ENCODE measurements at regions not wholly inside any gene's neighbourhood (a gene's known extent, or its start where the extent isn't known, plus 50 kb on each side); places are given as distances from the start of the nearest gene placed in this dataset.

DNA sequence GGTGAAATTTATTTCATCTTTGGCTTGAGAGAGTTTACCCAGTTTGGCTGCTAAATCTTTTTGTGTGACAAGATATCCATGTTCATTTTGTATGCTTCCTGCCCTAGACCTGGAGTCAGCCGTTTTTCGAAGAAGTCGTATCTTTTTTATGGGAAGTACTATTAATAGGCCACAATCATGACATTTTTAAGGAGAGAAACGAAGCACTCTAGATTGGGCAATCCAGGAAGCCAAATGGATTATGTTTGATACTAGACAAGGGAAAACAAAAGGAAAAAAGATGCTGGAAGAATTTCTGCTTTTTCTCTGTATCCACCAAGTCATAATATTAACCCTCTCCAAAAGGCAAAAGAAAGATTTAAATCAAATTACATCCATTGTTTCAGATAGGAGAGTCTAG, 214.6 kb downstream of the HDGFL1 start:
- Mint-ChIP-seq H3K36me3 (ENCODE audit: low read depth) (no peaks in the 10 kb centered on the region), H3K9me3 (peaks cover 23% of the 10 kb centered on the region), H3K4me3 (no peak overlapping the region), H3K27me3 (ENCODE audit: low read depth) (no peaks in the 10 kb centered on the region), H3K4me1 (ENCODE audit: low read depth) (no peaks in the 10 kb centered on the region), H3K27ac (no peak overlapping the region)
- no peak for DNase-seq (ENCODE audit: low spot score)

DNA sequence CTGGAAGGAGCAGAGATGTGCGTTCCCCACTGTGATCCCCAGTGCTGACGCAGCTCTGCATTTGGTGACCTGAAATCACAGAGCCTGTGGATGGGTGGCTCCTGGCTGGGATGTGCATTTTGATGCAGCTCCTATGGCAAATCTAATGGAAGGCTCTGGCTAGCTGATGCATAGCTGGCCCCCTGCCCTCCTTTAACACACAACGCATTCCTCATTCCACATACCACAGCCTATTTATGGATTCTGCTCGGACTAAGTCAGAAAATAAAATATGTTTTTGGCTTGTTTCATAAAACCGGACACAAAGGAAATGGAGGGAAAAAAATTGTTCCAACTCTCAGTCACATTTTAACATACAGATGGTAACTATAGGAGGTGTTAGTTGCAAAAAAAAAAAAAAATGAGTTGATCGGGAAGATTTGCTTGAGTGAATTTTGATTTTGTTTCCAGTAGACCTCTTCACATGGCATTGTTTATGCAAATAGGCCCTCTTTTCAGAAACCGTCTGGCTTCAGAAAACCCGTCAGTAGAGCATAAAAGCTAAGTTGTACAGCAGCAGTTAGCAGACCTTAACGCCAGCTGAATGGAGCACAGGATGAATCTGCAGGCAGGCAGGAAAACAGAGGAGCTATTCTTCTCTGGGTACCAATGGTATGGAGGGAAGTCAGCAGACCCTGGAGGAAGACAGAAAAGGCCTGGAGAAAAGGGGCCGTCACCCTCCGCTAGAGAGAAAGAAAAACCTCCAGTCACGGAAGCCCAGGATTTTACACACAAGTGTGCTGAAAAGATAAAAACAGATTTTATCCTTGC, 215.4 kb downstream of the HDGFL1 start:
- no peak overlapping the region for H3K27ac Mint-ChIP-seq
- no peak for DNase-seq (ENCODE audit: low spot score)
- H3K4me1 Mint-ChIP-seq (ENCODE audit: low read depth), result no peaks in the 10 kb centered on the region
- no peak overlapping the region for H3K4me3 Mint-ChIP-seq
- H3K9me3 Mint-ChIP-seq, result peaks cover 23% of the 10 kb centered on the region
- H3K36me3 Mint-ChIP-seq (ENCODE audit: low read depth), result no peaks in the 10 kb centered on the region
- H3K27me3 Mint-ChIP-seq (ENCODE audit: low read depth), result no peaks in the 10 kb centered on the region

DNA sequence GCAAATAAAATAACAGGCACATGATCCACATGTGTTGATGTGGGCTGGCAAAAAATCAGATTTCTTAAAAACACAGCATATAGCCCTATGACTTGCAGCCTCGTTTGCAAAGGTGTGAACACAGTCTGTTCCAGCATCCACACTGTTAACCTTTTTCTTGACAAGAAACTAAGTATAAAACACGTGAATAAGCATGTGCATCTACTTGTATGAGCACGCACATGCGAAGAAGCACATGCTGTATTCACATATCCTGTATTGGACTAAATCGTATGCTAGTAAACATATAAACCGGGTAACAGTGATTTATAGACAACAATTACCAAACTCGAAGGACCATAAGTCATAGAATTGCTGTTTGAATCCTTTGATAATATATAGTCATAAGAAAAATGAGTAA, 218.7 kb downstream of the HDGFL1 start:
- H3K9me3 Mint-ChIP-seq, result peaks cover 12% of the 10 kb centered on the region
- H3K27me3 Mint-ChIP-seq (ENCODE audit: low read depth), result no peaks in the 10 kb centered on the region
- H3K36me3 Mint-ChIP-seq (ENCODE audit: low read depth), result no peaks in the 10 kb centered on the region
- no peak for DNase-seq (ENCODE audit: low spot score)
- H3K27ac Mint-ChIP-seq, result no peak overlapping the region
- no peaks in the 10 kb centered on the region for H3K4me1 Mint-ChIP-seq (ENCODE audit: low read depth)
- H3K4me3 Mint-ChIP-seq, result no peak overlapping the region

DNA sequence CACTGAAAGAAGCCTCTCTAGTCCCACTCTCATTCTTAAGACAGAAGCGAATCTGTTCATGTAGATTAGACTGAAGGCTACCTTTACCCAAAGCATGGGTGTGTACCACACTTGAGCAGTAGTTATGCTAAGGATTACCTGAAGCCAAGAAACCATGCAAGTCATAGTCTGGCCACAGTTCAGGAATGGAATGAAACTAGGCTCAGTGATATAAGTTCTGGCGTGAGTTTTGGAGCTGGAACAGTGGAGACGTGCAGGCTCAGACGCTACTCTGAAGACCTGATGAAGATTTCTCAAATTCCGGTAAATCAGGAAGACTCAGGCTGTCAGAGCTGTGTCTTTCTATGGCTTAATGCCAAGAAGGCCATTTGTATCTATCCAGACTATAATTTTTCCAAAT, 219.9 kb downstream of the HDGFL1 start:
- no peak overlapping the region for H3K4me3 Mint-ChIP-seq
- H3K4me1 Mint-ChIP-seq (ENCODE audit: low read depth), result no peaks in the 10 kb centered on the region
- H3K27ac Mint-ChIP-seq, result no peak overlapping the region
- no peaks in the 10 kb centered on the region for H3K36me3 Mint-ChIP-seq (ENCODE audit: low read depth)
- DNase-seq (ENCODE audit: low spot score), result no peak
- peaks cover 9% of the 10 kb centered on the region for H3K9me3 Mint-ChIP-seq
- H3K27me3 Mint-ChIP-seq (ENCODE audit: low read depth), result no peaks in the 10 kb centered on the region

DNA sequence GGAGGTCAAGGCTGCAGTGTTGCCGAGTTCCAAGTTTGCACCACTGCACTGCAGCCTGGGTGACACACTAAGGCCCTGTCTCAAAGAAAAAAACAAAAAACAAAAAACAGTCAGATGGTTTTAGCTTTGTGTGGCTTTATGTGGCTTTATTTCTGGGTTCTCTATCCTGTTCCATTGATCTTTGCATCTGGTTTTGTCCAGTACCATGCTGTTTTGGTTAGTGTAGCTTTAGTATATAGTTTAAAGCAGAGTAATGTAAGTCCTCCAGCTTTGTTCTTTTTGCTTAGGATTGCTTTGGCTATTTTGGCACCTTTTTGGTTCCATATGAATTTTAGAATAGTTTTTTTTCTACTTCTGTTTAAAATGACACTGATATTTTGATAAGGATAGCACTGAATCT, 225.5 kb downstream of the HDGFL1 start:
- H3K9me3 Mint-ChIP-seq, result peaks cover 36% of the 10 kb centered on the region
- H3K4me1 Mint-ChIP-seq (ENCODE audit: low read depth), result no peaks in the 10 kb centered on the region
- DNase-seq (ENCODE audit: low spot score), result no peak
- H3K4me3 Mint-ChIP-seq, result no peak overlapping the region
- no peaks in the 10 kb centered on the region for H3K36me3 Mint-ChIP-seq (ENCODE audit: low read depth)
- no peaks in the 10 kb centered on the region for H3K27me3 Mint-ChIP-seq (ENCODE audit: low read depth)
- H3K27ac Mint-ChIP-seq, result no peak overlapping the region

DNA sequence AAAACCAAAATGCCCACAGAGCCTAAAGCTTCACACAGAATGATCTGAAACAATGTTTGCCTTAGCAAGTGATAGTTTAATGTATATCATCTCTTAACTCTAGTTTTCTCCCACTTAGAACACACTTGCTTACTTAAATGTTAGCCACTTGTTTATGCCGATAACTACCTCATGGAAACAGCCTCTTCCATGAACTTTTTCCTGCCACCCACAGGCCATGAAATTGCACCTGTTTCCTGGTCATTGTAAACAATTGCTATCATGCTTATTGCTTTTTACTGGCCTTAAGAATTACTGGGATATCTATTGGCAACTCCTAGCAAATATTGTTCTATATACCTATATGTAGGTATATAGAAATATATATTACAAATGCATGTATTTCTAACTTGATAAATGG, 231.1 kb downstream of the HDGFL1 start:
- no peak for DNase-seq (ENCODE audit: low spot score)
- no peaks in the 10 kb centered on the region for H3K27me3 Mint-ChIP-seq (ENCODE audit: low read depth)
- peaks cover 16% of the 10 kb centered on the region for H3K9me3 Mint-ChIP-seq
- H3K4me1 Mint-ChIP-seq (ENCODE audit: low read depth), result no peaks in the 10 kb centered on the region
- no peak overlapping the region for H3K27ac Mint-ChIP-seq
- H3K36me3 Mint-ChIP-seq (ENCODE audit: low read depth), result no peaks in the 10 kb centered on the region
- H3K4me3 Mint-ChIP-seq, result no peak overlapping the region

DNA sequence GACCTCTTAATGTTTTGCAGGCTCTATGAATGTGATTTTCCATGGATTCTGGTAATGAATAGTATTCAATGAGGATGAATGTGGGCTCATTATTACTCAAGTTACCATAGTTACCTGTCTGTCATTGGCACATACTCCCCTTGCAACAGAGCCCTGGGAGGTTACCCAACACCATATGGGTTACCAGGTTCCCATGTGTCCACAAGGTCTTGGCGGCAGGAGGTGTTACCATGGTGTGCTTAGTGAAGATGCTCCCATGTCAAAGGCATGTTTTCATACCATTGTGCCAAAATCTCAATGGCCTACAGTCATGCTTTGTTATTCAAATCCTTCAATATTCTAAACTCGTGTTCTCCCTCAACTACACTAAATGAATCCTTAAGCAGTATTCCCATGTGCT, 232.5 kb downstream of the HDGFL1 start:
- no peak overlapping the region for H3K4me3 Mint-ChIP-seq
- no peak overlapping the region for H3K27ac Mint-ChIP-seq
- H3K27me3 Mint-ChIP-seq (ENCODE audit: low read depth), result no peaks in the 10 kb centered on the region
- H3K9me3 Mint-ChIP-seq, result peaks cover 6% of the 10 kb centered on the region
- no peaks in the 10 kb centered on the region for H3K4me1 Mint-ChIP-seq (ENCODE audit: low read depth)
- DNase-seq (ENCODE audit: low spot score), result no peak
- H3K36me3 Mint-ChIP-seq (ENCODE audit: low read depth), result no peaks in the 10 kb centered on the region

DNA sequence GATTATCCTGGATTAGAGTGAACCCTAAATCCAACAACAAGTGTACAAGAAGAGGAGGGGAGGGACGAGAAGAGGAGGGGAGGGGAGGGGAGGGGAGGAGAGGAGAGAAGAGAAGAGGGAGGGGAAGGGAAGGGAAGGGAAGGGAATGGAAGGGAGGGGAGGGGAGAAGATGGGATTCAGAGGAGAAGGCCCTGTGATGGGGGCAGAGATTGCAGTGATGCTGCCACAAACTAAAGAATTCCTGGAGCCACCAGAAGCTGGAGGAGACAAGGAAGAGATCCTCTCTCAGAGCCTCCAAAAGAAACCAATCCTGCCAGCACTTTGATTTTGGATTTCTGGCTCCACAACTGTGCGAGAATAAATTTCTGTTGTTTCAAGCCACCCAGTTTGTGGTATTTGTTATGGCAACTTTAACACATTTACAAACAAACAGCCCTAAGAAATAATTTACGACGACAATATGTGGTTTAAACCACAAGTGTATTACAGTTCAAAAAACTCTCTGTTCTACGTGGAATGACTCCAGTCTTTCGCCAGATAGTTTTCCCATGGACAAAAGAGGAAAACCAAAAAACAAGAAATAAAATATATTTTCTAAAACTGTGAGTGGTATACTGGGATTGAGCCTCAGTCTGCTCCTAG, 235.4 kb downstream of the HDGFL1 start:
- H3K4me3 Mint-ChIP-seq, result no peak overlapping the region
- no peaks in the 10 kb centered on the region for H3K36me3 Mint-ChIP-seq (ENCODE audit: low read depth)
- no peaks in the 10 kb centered on the region for H3K27me3 Mint-ChIP-seq (ENCODE audit: low read depth)

DNA sequence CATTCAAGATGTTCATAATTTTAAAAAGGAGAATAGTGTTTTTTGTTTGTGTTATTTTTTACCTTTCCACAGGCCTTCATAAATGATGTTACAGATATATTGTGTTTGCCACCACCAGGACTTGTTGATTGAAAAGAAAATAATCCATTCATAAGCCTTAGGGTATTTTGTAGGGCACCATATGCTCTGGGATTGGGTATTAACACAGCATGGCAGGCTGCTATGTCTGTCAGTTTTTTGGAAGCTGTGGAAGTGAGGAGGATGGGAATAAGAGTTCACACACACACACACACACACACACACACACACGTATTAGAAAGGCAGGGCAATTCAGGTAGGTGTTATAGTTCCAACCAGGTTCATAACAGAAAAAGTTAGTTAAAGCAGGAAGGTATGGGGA, 237.9 kb downstream of the HDGFL1 start:
- no peak overlapping the region for H3K4me3 Mint-ChIP-seq
- H3K9me3 Mint-ChIP-seq, result no peaks in the 10 kb centered on the region
- H3K36me3 Mint-ChIP-seq (ENCODE audit: low read depth), result no peaks in the 10 kb centered on the region
- no peak for DNase-seq (ENCODE audit: low spot score)
- H3K27me3 Mint-ChIP-seq (ENCODE audit: low read depth), result no peaks in the 10 kb centered on the region
- H3K27ac Mint-ChIP-seq, result no peak overlapping the region
- H3K4me1 Mint-ChIP-seq (ENCODE audit: low read depth), result no peaks in the 10 kb centered on the region

More for the DNA sequence above, 235.4 kb downstream of the HDGFL1 start:
- DNase-seq (ENCODE audit: low spot score), result no peak
- Mint-ChIP-seq H3K9me3 (no peaks in the 10 kb centered on the region), H3K27ac (no peak overlapping the region), H3K4me1 (ENCODE audit: low read depth) (no peaks in the 10 kb centered on the region)

DNA sequence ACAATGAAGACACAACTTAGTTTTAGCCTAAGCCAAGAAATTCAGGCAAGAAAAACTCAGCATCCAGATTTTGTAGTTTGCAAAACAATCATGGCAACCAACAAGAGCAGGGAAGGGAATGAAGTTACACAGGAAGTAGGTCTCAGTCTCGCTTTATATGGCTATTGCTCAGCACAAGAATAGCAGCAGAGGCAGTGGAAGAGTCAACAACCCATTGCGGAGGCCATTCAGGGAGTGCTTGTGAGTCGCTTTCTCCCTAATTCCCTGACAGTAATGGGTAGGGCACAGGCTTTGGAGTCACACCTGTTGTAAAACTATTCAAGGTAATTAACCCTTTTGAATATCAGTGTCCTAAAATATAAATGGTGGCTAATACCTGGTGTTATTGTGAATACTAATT, 238.5 kb downstream of the HDGFL1 start:
- H3K9me3 Mint-ChIP-seq, result no peaks in the 10 kb centered on the region
- no peaks in the 10 kb centered on the region for H3K27me3 Mint-ChIP-seq (ENCODE audit: low read depth)
- H3K27ac Mint-ChIP-seq, result no peak overlapping the region
- no peak overlapping the region for H3K4me3 Mint-ChIP-seq
- no peaks in the 10 kb centered on the region for H3K4me1 Mint-ChIP-seq (ENCODE audit: low read depth)
- no peak for DNase-seq (ENCODE audit: low spot score)
- no peaks in the 10 kb centered on the region for H3K36me3 Mint-ChIP-seq (ENCODE audit: low read depth)

DNA sequence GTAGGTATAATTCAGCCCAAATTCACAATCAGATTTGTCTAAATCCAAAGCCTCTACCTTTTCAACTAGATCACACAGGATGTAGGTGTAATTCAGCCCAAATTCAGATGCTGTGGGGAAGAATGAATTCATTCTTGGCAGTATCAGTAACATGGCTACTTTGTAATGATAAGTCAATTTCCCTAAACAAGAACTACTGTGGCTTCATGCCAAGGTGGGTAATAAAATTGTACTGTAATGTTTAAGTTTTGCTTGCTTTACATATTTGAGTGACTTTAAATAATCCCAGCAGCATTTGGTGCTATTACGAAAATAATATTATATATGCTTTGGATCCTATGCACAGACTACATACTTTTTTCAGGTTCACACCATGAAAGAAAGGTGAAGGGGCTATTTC, 239.1 kb downstream of the HDGFL1 start:
- Mint-ChIP-seq H3K4me1 (ENCODE audit: low read depth) (no peaks in the 10 kb centered on the region), H3K27ac (no peak overlapping the region), H3K4me3 (no peak overlapping the region), H3K36me3 (ENCODE audit: low read depth) (no peaks in the 10 kb centered on the region), H3K9me3 (no peaks in the 10 kb centered on the region), H3K27me3 (ENCODE audit: low read depth) (no peaks in the 10 kb centered on the region)
- no peak for DNase-seq (ENCODE audit: low spot score)

DNA sequence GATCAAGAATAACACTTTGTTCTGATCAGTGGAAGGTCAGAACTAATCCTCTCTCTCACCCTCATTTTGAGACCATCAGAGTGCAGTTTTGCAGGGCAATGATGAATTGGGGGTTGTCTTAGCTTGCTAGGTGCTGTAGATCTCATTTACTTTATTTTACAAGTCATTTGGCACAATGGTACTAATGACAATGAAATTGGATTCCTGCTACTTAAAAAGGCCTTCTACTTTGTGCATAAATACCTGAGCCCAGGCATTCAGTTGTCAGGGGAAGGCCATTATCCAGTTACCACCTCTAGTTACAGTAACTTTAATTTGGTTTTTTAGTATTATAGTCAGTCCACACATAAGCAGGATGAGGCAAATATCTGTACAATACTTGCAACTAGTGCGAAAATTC, 240.0 kb downstream of the HDGFL1 start:
- Mint-ChIP-seq H3K4me1 (ENCODE audit: low read depth) (no peaks in the 10 kb centered on the region), H3K36me3 (ENCODE audit: low read depth) (no peaks in the 10 kb centered on the region), H3K9me3 (no peaks in the 10 kb centered on the region), H3K27me3 (ENCODE audit: low read depth) (no peaks in the 10 kb centered on the region), H3K4me3 (no peak overlapping the region), H3K27ac (no peak overlapping the region)
- DNase-seq (ENCODE audit: low spot score), result no peak

DNA sequence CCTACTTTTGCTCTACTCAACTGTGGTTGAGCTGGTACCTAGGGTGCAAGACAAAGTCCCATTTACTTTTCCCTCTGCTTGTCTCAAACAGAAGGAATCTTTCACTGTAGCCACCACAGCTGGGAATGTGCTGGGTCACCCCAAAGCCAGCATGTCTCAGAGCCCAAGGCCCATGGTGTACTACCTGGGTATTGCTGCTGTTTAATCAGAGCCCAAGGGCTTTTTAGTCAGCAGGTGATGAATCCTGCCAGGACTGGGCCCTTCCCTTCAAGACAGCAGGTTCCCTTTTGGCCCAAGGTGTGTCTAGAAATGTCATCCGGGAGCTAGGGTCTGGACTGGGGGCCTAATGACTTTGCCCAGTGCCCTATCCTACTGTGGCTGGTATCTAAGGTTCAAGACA, 249.8 kb downstream of the HDGFL1 start:
- H3K9me3 Mint-ChIP-seq, result peaks cover 7% of the 10 kb centered on the region
- no peak overlapping the region for H3K27ac Mint-ChIP-seq
- H3K4me1 Mint-ChIP-seq (ENCODE audit: low read depth), result no peaks in the 10 kb centered on the region
- H3K27me3 Mint-ChIP-seq (ENCODE audit: low read depth), result no peaks in the 10 kb centered on the region
- no peak for DNase-seq (ENCODE audit: low spot score)
- H3K4me3 Mint-ChIP-seq, result no peak overlapping the region
- no peaks in the 10 kb centered on the region for H3K36me3 Mint-ChIP-seq (ENCODE audit: low read depth)

DNA sequence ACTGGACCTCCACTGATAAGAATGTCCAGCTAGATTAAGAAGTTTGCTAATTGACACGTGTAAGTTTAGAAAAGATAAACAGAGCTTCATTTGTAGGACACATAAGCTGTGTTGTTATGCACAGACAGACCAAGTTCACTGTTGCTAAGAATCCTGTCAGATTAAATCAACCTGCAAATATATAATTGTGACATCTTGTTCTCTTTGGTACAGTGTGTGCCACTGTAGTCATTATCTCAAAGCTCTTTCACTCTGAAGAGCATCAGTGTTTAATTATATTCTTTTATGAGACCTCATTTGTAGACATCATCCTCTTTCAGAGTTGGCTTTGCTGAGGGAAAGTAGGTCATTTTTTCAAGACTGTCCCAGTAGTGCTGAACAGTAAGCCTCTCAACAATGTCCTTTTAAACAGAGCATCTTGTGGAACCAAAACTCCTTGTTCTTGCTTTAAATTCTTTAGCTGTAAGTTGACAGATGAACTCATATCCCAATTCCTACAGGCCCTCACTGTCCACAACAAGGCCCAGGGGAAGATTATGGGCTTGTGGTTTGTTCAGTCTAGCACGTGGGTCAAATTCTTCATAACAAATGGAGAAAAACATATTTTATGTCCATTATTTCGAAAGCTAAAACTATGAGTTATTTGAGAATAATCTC, 252.4 kb downstream of the HDGFL1 start:
- no peak for DNase-seq (ENCODE audit: low spot score)
- Mint-ChIP-seq H3K9me3 (peaks cover 7% of the 10 kb centered on the region), H3K27ac (no peak overlapping the region), H3K27me3 (ENCODE audit: low read depth) (no peaks in the 10 kb centered on the region), H3K4me3 (no peak overlapping the region), H3K36me3 (ENCODE audit: low read depth) (no peaks in the 10 kb centered on the region), H3K4me1 (ENCODE audit: low read depth) (no peaks in the 10 kb centered on the region)

All from T-helper 2 cell treated with Interferon-gamma antibody and Interleukin-4, amounts not matched to agents 5 μg/mL and 100 μg/mL, for 36 hours (primary cell).